NCI-H510A (cell line): ENCODE measurements at regions not wholly inside any gene's neighbourhood (a gene's known extent, or its start where the extent isn't known, plus 50 kb on each side); places are given as distances from the start of the nearest gene placed in this dataset.
"Not testable (repeated sequence)": the region's sequence is repeated elsewhere in the genome, so short reads cannot be mapped to it uniquely, and the experiment has no call there.

Experiments used
- DNase-seq: peaks from one replicate; lab custom pipeline; 2025; lab: John Stamatoyannopoulos, UW

- DNase-seq: peak; percentile 9
Measured at GRCh38 chr1:186775881-186776560, 52.7 kb upstream of the PLA2G4A start.

GRCh38 chr1:186775036-186775435 is 53.7 kb upstream of the PLA2G4A start:
- no peak for DNase-seq

- no peak for DNase-seq
Measured at GRCh38 chr1:186772228-186772627, 56.5 kb upstream of the PLA2G4A start.

- DNase-seq: no peak
Measured at GRCh38 chr1:186770421-186770820, 58.3 kb upstream of the PLA2G4A start.

- no peak for DNase-seq
Measured at GRCh38 chr1:186768906-186769305, 59.8 kb upstream of the PLA2G4A start.

- no peak for DNase-seq
Measured at GRCh38 chr1:186765446-186765845, 63.3 kb upstream of the PLA2G4A start.

GRCh38 chr1:186763107-186763506 is 65.6 kb upstream of the PLA2G4A start:
- no peak for DNase-seq

- DNase-seq: peak; percentile 6
Measured at GRCh38 chr1:186762653-186763052, 66.1 kb upstream of the PLA2G4A start.

GRCh38 chr1:186761358-186761757 is 67.4 kb upstream of the PLA2G4A start:
- no peak for DNase-seq

GRCh38 chr1:186760446-186760845 is 68.3 kb upstream of the PLA2G4A start:
- no peak for DNase-seq

- not testable (repeated sequence) for DNase-seq
Measured at GRCh38 chr1:186758896-186759606, 69.7 kb upstream of the PLA2G4A start.

GRCh38 chr1:186757851-186758250 is 70.9 kb upstream of the PLA2G4A start:
- no peak for DNase-seq

- no peak for DNase-seq
Measured at GRCh38 chr1:186754542-186755145, 74.1 kb upstream of the PLA2G4A start.

- no peak for DNase-seq
Measured at GRCh38 chr1:186753241-186753640, 73.0 kb upstream of the PTGS2 start.

GRCh38 chr1:186750257-186750656 is 70.0 kb upstream of the PTGS2 start:
- no peak for DNase-seq

GRCh38 chr1:186749820-186750219 is 69.6 kb upstream of the PTGS2 start:
- DNase-seq: no peak

- DNase-seq: no peak
Measured at GRCh38 chr1:186747661-186748060, 67.4 kb upstream of the PTGS2 start.

- no peak for DNase-seq
Measured at GRCh38 chr1:186745531-186746146, 65.4 kb upstream of the PTGS2 start.

- DNase-seq: no peak
Measured at GRCh38 chr1:186741640-186742039, 61.4 kb upstream of the PTGS2 start.

GRCh38 chr1:186740324-186740723 is 60.1 kb upstream of the PTGS2 start:
- no peak for DNase-seq

- DNase-seq: no peak
Measured at GRCh38 chr1:186739515-186739914, 59.3 kb upstream of the PTGS2 start.

GRCh38 chr1:186738926-186739325 is 58.7 kb upstream of the PTGS2 start:
- no peak for DNase-seq
